Stimulated activated CD8-positive, alpha-beta memory T cell treated with anti-CD3 and anti-CD28 coated beads, Interleukin-4, amount 100 ng/mL, for 48 hours (primary cell): ENCODE measurements at regions not wholly inside any gene's neighbourhood (a gene's known extent, or its start where the extent isn't known, plus 50 kb on each side); places are given as distances from the start of the nearest gene placed in this dataset.
"Not testable (repeated sequence)": the region's sequence is repeated elsewhere in the genome, so short reads cannot be mapped to it uniquely, and the experiment has no call there.

Experiments
- DNase-seq: peaks from one replicate; pipeline ENCODE4 v3.0.0-alpha.2; 2020

DNA sequence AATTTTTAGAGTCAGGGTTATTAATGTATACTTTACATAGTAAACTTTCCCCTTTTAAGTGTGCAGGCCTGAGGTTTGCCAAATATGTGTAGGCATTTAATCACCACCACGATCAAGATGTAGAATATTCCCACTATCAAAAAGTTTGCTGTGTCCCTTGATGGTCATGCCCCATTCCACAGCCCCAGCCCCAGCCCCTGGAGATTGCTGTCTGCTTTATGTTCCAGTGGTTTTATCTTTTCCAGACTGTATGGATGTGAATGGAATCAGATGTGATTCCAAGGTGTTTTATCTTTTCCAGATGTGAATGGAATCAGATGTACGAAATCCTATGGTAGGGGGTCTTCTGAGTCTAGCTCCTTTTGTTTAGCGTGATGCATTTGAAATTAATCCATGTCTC is 93.1 kb upstream of the B3GAT1 start:
- no peak for DNase-seq

DNA sequence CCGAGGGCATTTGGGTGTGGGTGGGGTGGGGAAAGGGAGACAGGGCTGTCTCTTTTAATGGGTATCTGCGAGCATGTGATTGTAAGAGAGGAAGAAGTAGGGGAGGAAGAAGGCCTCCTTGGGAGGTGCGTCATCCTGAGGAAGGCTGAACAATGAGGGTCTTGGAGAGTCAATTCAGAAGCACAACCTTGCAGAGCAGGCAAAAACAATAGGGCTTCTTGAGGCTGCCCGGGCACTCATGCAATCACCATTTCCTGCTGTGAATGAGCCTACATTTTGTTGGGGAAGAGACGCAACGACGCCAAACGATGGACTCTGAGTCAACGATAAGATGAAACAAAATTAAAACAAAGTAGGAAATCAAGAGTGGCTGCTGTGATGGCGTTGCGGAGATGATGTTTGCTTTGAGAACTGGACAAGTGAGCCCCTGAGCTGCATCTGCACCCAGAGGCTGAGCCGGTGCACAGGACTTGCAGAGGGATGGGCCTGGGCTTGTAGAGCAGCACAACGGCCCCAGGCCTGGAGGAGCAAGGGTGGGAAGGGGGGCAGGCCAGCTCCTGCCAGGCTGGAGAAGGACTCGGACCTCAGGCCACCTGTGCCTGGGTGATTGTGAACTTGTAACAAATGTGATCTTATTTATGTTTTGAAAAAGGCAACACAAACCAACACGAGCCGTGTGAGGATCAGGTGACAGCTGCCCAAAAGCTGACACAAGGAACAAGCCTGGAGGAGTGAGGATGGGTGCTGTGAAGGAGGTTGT is 92.3 kb upstream of the B3GAT1 start:
- DNase-seq = no peak

DNA sequence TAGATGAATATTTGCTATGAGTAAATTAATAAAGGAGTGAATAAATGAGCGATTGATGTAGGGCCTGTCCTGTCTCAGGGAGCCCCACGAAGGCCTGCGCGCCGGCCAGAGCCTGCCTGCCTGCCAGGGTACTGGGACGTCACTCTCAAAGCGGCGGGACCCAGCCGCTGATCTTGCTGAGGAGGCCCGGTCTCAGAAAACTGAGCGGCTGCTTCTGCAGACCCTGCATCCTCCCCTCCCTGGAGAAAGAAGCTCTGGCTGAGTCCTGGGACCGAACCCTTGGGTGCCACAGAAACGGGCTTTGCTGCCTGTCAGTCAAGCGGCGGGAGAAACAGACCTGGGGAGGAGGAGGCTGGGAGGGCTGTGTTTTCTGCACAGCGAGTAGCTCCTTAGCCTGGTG is 91.6 kb upstream of the B3GAT1 start:
- DNase-seq = no peak

DNA sequence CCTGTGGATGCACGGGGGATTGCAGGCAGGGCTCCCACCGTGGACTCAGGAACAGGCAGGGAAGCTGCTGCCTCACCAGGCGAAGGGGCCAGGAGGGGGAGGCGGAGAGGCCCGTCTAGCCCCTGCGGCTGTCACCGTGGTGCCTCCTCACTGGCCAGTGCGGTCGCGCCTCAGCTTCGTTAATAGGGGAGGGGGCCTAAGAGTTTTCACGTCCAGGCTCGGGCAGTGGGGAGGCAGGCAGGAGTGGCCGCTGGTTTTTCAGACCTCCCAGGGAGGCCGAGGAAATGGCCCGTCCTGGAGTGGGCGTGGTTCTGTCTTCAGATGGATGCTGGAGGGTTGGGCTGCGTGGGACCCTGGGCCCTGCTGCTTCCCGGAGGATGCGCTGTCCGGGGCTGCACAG is 91.1 kb upstream of the B3GAT1 start:
- no peak for DNase-seq

DNA sequence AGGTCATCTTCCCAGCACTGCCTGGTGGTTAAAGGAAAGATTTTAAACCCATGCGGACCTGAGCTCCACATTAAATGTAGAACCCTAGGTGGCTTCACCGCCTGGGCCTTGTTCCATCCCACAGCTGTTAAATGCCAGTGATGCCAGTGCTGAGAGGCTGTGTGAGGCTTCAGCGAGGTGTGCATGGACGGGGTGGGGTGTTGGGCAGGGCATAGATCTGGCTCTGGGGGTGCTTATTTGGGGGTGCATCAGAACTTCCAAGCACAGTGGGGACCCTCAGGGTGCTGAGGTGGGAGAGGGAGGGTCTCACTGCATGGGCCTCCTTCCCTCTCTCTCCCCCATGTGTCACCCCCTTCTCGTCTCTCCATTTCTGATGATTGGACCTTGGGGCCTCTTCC is 90.1 kb upstream of the B3GAT1 start:
- no peak for DNase-seq

DNA sequence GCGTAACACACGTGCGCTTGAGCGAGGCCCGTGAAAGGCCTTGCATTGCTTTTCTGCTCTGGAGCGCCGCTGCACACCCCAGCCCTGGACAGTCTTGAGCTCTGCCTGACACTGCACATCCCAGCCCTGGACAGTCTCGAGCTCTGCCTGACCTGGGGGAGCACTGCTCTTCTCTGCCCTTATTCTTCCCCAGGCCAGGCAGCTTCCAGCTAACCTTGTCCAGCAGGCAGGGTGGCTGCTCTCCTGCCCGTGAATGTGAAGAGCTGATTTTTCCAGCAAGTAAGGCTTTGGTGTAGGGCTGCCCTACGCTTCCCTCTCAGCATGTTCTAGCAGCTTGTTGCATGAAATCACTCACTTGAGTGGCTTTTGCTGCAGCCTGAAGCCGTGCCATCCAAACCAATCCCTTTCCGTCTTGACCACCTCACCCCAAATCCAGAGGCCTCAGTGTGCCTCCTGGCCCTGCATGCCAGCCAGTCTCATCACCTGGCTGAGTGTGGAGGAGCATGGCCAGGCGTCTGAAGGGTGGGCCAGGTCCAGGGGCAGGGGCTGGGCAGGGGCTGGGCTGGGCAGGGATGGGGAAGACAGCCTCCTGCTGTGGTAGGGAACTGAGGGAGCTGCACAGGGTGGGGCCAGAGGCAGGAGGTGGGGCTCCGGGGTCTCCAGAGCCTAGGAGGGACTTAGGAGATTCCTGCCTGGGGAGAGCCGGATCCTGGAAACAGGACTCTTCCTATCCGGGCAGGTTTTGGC is 89.5 kb upstream of the B3GAT1 start:
- no peak for DNase-seq

DNA sequence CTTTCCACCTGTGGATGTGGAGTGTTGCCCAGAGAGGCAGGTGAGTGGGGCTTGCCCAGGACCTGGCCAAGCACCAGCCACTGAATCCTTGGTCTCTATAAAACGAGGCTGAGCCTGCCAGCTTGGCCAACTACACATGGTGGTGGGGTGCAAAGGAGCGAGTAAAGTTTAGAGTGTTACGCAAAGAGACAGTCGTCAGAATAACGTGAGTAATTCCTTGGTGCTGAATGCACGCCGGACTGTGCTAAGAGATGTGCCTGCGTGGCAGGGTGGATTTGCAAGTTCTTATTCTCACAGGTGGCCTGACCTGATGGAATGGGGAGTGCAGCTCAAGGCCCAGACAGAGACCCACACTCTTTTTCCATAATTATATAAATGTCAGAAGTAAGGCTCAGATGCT is 88.6 kb upstream of the B3GAT1 start:
- DNase-seq = no peak

DNA sequence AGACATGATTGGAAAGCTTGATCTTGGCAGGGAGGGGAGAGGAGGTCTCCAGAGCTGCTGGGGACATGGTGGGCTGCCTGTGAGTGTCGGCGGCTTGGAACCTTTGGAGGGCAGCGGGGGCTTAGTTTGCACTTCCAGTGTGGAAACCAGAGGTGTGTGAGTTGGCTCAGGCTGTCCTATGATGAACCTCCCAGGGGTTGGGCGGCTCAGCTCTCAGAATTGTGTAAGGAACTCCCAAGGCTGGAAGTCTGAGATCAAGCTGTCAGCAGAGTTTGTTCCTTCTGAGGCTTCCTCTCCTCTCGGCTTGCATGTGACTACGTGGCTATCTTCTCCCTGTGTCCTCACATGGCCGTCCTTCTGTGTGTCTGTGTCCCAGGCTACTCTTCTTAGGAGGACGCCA is 87.9 kb upstream of the B3GAT1 start:
- DNase-seq = no peak

DNA sequence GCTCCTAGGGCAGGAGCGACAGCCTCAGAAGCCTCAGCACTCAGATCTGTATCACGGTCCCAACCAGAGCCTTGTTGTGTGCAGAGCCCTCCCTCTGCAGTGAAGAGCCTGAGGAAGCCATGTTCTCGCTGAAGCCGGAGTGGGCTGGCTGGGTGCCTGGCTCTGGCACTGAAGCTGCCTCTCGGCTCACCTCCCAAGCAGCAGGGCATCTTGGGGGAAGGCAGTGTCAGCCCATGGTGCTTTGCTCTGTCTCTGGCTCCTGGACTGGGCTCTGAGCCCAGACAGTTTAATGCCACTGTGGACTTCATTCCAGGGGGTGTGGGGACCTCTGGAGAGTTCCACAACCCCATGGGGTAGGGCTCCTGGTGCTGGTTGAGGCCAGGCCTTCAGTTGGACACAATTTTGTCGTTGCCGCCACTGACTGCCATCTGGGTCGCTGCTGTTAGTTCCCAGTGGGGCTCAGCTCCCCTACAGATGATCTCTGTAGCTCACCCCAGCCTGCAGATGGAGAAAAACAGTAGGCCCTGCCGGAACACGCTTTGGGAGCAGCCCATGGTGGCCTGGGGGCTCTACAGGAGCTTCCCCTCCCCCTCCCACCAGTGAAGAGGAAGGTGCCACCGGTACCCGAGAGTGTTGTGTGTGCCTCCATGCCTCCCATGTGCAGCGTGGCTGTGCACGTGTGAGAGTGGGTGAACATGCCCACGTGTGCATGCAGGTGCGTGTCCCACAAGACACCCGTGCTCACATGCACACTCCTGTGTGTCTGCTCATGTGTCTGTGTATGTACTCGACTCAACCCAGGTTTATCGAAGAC is 86.5 kb upstream of the B3GAT1 start:
- no peak for DNase-seq

DNA sequence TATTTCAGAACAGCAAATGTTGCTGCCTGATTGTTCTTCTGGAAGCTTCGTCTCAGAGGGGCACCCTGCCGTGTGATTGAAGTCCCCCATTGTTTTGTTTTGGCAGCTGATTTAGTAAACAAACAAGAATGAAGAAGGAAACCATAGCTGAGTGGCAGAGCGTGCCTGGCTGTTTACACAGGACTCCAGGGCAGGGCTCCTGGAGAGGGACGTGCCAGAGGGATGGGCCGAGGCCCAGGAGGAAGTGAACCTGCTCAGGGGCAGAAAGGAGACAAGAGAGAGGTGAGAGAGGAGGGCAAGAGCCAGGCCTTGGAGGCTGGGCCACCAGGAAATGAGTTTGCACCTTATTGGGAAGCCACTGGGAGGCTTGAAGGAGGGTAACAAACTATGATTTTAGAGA is 85.5 kb upstream of the B3GAT1 start:
- DNase-seq = no peak

DNA sequence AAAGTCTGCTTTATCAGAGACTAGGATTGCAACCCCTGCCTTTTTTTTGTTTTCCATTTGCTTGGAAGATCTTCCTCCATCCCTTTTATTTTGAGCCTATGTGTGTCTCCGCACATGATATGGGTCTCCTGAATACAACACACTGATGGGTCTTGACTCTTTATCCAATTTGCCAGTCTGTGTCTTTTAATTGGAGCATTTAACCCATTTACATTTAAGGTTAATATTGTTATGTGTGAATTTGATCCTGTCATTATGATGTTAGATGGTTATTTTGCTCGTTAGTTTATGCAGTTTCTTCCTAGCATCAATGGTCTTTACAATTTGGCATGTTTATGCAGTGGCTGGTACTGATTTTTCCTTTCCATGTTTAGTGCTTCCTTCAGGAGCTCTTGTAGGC is 84.0 kb upstream of the B3GAT1 start:
- not testable (repeated sequence) for DNase-seq

DNA sequence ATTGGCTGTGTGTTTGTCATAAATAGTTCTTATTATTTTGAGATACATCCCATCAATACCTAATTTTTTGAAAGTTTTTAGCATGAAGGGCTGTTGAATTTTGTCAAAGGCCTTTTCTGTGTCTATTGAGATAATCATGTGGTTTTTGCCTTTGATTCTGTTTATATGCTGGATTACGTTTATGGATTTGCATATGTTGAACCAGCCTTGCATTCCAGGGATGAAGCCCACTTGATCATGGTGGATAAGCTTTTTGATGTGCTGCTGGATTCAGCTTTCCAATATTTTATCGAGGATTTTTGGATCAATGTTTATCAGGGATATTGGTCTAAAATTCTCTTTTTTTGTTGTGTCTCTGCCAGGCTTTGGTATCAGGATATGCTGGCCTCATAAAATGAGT is 82.4 kb upstream of the B3GAT1 start:
- not testable (repeated sequence) for DNase-seq

DNA sequence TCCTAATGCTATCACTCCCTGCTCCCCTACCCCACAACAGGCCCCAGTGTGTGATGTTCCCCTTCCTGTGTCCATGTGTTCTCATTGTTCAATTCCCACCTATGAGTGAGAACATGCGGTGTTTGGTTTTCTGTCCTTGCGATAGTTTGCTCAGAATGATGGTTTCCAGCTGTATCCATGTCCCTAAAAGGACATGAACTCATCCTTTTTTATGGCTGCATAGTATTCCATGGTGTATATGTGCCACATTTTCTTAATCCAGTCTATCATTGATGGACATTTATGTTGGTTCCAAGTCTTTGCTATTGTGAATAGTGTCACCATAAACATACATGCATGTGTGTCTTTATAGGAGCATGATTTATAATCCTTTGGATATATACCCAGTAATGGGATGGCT is 80.4 kb upstream of the B3GAT1 start:
- DNase-seq = not testable (repeated sequence)

DNA sequence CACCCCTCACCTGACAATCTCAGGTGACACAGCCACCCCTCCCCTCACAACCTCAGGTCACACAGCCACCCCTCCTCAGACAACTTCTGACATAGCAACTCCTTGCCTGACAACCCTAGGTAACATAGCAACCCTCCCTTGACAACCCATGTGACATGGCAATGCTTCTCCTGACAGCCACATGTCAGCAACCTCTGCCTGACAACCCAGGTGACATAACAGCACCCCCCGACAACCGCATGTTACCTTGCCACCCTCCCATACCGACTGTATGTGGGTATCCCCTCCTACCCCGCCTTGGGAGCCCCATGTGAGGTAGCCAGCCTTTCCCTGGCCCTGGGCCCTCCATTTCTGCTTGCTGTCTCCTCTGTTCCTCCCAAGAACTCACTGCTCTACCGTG is 77.7 kb upstream of the B3GAT1 start:
- no peak for DNase-seq

DNA sequence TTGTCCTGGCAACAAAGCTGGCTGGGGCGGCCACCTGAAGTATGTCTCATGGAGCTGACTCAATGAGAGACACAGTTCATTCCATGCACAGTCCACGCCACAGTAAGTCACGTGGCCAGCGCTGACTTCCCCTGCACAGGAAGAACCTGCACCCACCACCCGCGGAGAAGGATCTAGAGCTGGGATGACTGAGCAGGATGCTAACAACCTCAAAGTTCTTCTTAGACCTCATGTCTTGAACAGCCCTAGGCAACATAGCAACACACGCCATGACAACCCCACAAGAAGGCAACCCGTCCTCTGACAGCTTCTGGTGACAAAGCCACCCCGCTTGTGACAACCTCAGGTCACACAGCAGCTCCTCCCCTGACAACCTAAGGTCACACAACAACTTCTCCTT is 76.9 kb upstream of the B3GAT1 start:
- DNase-seq = no peak

DNA sequence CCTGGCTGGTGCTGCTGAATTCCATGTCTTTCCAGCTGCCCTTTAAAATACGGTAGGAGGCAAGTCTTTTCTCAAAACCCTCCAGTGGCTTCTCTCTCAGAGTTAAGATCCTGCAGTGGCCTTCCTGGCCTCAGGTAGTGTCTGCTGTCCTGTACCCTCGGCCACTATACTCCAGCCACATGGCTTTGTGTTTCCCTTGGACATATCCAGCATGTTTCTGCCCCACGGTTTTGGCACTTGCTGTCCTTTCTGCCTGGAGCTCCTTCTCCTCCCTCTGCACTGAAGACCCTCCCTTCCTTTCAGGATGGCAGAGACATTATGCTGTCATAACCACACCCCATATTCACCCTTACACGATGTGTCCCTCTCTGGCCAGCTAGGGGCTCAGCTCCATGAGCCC is 76.5 kb upstream of the B3GAT1 start:
- no peak for DNase-seq

DNA sequence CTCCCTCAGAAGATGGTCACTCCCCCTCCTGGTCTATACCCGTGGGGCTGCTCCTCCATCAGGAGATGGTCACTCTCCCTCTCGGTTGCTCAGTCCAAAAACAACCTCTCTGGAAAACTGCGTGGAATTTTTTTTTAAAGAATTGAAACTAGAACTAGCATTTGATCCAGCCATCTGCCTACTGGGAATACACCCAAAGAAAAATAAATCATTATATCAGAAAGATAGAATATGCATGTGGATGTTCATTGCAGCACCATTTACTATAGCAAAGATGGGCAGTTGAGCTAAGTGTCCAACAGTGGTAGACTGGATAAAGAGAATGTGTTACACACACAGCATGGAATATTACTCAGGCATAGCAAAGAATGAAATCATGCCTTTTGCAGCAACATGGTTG is 75.7 kb upstream of the B3GAT1 start:
- no peak for DNase-seq

DNA sequence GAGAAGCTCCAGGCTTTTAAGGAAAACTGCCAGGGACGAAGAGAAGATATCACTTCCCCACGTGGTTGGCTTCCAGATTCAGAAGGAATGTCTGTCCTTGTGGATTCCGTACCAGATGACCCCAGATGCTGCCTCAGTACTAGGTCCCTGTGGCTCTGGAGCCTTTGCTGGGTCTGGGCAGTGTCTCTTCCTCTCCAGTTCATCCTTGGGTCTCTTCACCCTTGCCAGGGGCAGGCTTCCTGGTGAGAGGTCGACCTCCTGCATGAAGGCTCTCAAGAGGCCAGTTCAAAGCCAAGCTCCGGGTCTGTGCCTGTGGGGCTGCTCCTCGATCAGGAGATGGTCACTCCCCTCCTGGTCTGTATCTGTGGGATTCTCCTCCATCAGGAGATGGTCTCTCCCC is 74.7 kb upstream of the B3GAT1 start:
- no peak for DNase-seq

DNA sequence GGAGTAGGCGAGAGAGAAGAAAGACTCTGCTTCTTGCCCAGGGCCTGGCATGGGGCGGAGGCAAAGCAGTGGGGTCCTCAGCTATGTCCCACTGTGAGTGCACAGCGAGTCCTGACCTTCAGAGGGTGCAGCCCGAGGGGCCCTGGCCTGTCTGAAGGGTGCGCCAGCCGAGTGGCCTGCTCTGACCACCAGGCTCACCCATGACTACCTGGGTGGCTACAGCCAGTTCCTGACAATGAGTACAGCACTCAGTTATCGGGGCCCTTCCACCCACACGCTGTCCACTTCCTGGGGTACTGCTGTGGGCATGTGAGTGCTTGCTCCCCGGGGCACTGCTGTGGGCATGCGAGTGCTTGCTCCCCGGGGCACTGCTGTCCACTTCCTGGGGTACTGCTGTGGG is 74.1 kb upstream of the B3GAT1 start:
- no peak for DNase-seq

DNA sequence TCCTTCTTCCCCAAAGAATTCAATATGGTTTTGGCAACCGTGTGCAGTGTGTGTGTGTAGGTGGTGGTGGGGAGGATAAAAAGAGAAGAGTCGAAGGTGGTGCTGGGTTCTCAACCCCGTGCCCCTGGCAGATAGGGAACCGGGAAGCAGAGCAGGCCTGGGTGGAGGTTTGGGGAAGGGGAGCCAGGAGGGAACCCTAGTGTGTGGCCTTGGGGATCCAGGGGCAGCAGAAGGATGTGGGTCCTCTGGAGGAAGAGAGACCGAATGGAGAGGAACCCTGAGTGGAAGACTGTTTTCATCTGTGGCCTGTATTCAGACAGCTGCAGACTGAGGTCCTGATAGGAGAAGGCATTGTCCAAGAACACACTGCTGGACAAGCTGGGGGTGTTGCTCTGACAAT is 73.3 kb upstream of the B3GAT1 start:
- no peak for DNase-seq

DNA sequence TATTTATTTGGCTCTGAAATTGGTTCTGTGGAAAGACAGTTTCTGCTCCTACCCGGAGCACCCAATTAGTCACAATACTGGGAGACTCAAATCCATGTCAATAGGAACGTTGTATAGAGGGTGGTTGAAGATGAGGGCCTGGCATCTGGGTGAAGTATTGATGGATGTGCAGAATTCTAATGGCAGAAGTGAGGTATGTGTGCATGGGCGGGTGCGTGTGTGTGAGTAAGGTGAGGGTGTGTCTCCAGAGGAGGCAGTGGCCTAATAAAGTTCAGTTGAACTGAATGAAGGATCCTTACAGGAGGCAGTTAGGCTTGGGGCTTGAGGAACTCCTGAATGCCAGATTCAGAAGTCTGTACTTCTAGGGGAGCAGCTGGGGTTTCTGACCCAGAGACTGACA is 71.8 kb upstream of the B3GAT1 start:
- DNase-seq = no peak

DNA sequence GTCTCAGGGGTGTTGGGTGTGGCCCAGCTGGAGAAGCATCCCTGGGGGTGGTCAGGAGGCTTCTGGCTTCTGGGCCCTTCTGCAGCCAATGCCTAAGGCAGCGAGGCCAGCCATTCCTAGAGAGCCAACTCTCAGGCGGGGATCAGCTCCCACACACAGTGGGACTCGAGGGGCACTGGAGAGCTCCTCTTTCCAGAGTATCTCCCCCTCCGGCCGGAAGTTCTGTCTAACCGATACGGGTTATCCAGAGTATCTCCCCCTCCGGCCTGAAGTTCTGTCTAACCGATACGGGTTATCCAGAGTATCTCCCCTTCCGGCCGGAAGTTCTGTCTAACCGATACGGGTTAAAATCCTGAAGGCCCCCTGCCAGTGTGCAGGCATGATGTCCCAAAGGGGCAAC is 71.2 kb upstream of the B3GAT1 start:
- no peak for DNase-seq

DNA sequence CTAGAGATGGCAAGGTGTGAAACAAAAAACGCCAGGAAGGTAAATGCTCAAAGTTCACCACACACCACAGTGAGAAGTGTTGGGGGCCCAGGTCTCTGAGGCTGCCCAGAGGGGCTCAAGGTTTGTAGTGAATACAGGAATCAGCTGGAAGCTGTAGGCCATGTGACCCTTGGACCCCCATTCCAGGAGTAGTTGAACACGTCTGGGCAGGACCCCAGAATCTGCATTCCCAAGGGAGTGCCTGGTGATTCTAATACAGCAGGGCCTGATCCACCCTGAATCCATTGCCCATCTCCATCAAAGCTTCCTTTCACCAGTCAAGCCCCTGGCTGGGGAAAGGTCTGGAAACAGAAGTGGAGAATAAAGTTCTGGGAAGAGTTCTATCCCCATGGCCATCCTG is 70.8 kb upstream of the B3GAT1 start:
- DNase-seq = no peak

DNA sequence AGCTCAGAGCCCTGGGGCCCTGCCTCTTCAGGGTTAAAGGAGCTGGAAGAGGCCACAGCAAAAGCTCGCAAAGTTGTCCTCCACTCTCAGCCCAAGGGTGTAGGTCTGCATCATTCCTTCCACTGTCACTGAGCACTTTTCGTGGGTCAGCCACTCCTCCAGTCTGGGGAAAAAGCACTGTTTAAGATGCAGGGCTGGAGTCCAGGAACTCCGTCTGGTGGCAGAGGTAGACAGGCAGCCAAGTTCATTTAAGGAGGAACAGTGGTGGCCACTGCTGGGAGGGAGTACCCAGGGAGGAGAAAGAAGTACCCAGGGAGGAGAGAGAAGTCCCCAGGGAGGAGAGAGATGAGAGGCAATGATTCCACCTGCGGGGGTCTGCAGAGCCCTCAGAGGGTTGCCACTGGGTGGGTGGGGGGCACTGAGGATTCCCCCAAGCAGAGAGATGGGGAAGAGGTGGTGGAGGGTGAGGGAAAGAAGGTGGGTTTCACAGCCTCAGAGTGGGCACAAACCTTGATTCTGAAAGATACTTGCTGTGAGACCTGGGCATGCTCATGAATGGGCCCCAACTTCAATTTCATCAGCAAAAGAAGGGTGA is 70.0 kb upstream of the B3GAT1 start:
- DNase-seq = no peak
